ENCODE measurements at regions not wholly inside any gene's neighbourhood (a gene's known extent, or its start where the extent isn't known, plus 50 kb on each side); places are given as distances from the start of the nearest gene placed in this dataset.

- no peak for DNase-seq
Observed at GRCh38 chr1:244920911-244921761, 56.8 kb upstream of the HNRNPU start.

- DNase-seq: no peak
Observed at GRCh38 chr1:244919320-244920282, 55.3 kb upstream of the HNRNPU start.

- no peak for DNase-seq
Observed at GRCh38 chr1:244918421-244919319, 54.3 kb upstream of the HNRNPU start.

- DNase-seq: no peak
Observed at GRCh38 chr1:244917073-244917670, 52.8 kb upstream of the HNRNPU start.

GRCh38 chr1:244915736-244916135 is 51.4 kb upstream of the HNRNPU start:
- DNase-seq: no peak

GRCh38 chr1:244914761-244915160 is 50.4 kb upstream of the HNRNPU start:
- no peak for DNase-seq

Measured in NCI-H748 treated with DMSO at 0.1 percent for 48 hours (cell line).